Calu3 (cell line): ENCODE measurements at regions not wholly inside any gene's neighbourhood (a gene's known extent, or its start where the extent isn't known, plus 50 kb on each side); places are given as distances from the start of the nearest gene placed in this dataset.

ENCODE experiments used
- BruUV-seq: library from RNA; stranded (reverse); fragments of 400-500 nt; replicated peaks from 2 replicates; lab custom pipeline; 2021; lab: Mats Ljungman, UMichigan
- CTCF ChIA-PET: fragments of 300-600 bp; sonication (Branson Sonifier 250); formaldehyde crosslinking; loops from one replicate; lab custom pipeline; 2022; ENCODE audit warnings: antibody characterized with exemption; lab: Charles Lee
- DNase-seq: peaks from one replicate; pipeline ENCODE4 v3.0.0; 2022
- H3K27ac Mint-ChIP-seq: one replicate; pipeline ENCODE4 v1.8.0; 2022; ENCODE audit warnings: mixed read lengths; ENCODE audit not compliant: unreplicated experiment
- H3K27me3 Mint-ChIP-seq: one replicate; pipeline ENCODE4 v1.8.0; 2022; ENCODE audit warnings: mixed read lengths; ENCODE audit not compliant: unreplicated experiment
- H3K36me3 Mint-ChIP-seq: one replicate; pipeline ENCODE4 v1.8.0; 2022; ENCODE audit warnings: mild to moderate bottlenecking, moderate library complexity, mixed read lengths; ENCODE audit not compliant: insufficient read depth, unreplicated experiment
- H3K4me1 Mint-ChIP-seq: one replicate; pipeline ENCODE4 v1.8.0; 2022; ENCODE audit warnings: mild to moderate bottlenecking, low read depth, mixed read lengths; ENCODE audit not compliant: unreplicated experiment
- H3K4me3 Mint-ChIP-seq: one replicate; pipeline ENCODE4 v1.8.0; 2022; ENCODE audit warnings: mild to moderate bottlenecking, low read depth, moderate library complexity, mixed read lengths; ENCODE audit not compliant: unreplicated experiment
- H3K9me3 Mint-ChIP-seq: one replicate; pipeline ENCODE4 v1.8.0; 2022; ENCODE audit warnings: low read depth, mixed read lengths; ENCODE audit not compliant: unreplicated experiment
- intact Hi-C: fragments of 100-400 bp; cut with micrococcal nuclease; formaldehyde crosslinking; loops from one replicate; pipeline ENCODE4 v1.10.0; 2022; ENCODE audit not compliant: unreplicated experiment
- TF ChIP-seq, protein P1 (sequence below): fragments of 200-600 bp; IDR thresholded peaks from one replicate; pipeline ENCODE4 v1.8.0; 2022; ENCODE audit warnings: antibody characterized with exemption; ENCODE audit not compliant: unreplicated experiment

DNA sequence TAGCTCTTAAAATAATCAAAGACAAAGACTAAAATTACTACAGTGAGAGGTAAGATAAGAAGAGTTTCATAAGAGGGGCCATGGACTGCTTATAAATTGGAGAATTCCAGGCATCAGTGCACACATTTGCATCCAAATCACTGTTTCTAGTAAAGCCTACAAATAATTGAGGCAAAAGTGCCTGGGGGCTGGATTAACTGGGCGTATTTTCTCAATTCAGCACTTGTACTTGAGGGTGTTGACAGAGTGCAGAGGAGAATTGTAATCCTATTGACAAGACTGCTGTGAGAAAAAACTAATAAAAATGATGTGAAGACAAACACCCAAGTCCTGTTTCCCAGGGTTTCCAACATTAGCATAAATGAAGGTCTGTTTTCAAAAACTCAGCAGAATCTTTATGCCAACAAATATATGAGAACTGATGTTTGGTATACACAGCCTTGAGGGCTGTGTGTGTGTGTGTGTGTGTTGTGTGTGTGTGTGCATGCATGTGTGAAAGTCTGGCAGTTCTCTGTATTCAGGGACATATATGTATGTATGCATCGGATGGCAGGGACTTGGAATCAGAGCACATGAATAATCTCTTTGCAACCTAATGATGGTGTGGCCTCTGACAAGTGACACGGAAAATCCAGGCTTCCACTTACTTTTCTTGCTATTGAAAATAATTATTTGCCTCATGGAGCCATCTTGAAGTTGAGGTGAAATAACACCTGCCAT is 182.1 kb upstream of the CDC14C start:
- CTCF ChIA-PET = no interaction called here

GRCh38 chr7:48748081-48748833 is 176.1 kb upstream of the CDC14C start:
- Mint-ChIP-seq H3K9me3 (peaks cover 8% of the 10 kb centered on the region), H3K27me3 (no peaks in the 10 kb centered on the region), H3K4me1 (no peaks in the 10 kb centered on the region), H3K4me3 (no peak overlapping the region), H3K27ac (no peak overlapping the region), H3K36me3 (no peaks in the 10 kb centered on the region)
- no peak for DNase-seq
- TF ChIP-seq, protein P1, sequence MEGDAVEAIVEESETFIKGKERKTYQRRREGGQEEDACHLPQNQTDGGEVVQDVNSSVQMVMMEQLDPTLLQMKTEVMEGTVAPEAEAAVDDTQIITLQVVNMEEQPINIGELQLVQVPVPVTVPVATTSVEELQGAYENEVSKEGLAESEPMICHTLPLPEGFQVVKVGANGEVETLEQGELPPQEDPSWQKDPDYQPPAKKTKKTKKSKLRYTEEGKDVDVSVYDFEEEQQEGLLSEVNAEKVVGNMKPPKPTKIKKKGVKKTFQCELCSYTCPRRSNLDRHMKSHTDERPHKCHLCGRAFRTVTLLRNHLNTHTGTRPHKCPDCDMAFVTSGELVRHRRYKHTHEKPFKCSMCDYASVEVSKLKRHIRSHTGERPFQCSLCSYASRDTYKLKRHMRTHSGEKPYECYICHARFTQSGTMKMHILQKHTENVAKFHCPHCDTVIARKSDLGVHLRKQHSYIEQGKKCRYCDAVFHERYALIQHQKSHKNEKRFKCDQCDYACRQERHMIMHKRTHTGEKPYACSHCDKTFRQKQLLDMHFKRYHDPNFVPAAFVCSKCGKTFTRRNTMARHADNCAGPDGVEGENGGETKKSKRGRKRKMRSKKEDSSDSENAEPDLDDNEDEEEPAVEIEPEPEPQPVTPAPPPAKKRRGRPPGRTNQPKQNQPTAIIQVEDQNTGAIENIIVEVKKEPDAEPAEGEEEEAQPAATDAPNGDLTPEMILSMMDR = no peak
- intact Hi-C loops = no loop called here
- no TSS peak for BruUV-seq
- CTCF ChIA-PET = no interaction called here

More for the DNA sequence above, 182.1 kb upstream of the CDC14C start:
- Mint-ChIP-seq H3K36me3 (no peaks in the 10 kb centered on the region), H3K27me3 (no peaks in the 10 kb centered on the region), H3K9me3 (peaks cover 22% of the 10 kb centered on the region), H3K4me3 (no peak overlapping the region), H3K4me1 (no peaks in the 10 kb centered on the region), H3K27ac (no peak overlapping the region)
- BruUV-seq = no TSS peak
- DNase-seq = no peak
- intact Hi-C loops = no loop called here
- TF ChIP-seq, protein P1 = no peak

- intact Hi-C loops = no loop called here
- Mint-ChIP-seq H3K27me3 (no peaks in the 10 kb centered on the region), H3K27ac (no peak overlapping the region), H3K36me3 (no peaks in the 10 kb centered on the region), H3K9me3 (peaks cover 3% of the 10 kb centered on the region), H3K4me1 (no peaks in the 10 kb centered on the region), H3K4me3 (no peak overlapping the region)
- CTCF ChIA-PET = no interaction called here
- BruUV-seq = no TSS peak
- TF ChIP-seq, protein P1 = no peak
- DNase-seq = no peak
These were observed 169.2 kb upstream of the CDC14C start for GRCh38 chr7:48755061-48755555.

GRCh38 chr7:48759431-48760080 is 164.8 kb upstream of the CDC14C start:
- no peaks in the 10 kb centered on the region for H3K4me1 Mint-ChIP-seq
- no peaks in the 10 kb centered on the region for H3K27me3 Mint-ChIP-seq
- intact Hi-C loops = no loop called here
- H3K4me3 Mint-ChIP-seq = no peak overlapping the region
- CTCF ChIA-PET = no interaction called here
- TF ChIP-seq, protein P1 = no peak
- H3K9me3 Mint-ChIP-seq = peaks cover 6% of the 10 kb centered on the region
- no TSS peak for BruUV-seq
- no peak for DNase-seq
- H3K36me3 Mint-ChIP-seq = no peaks in the 10 kb centered on the region
- H3K27ac Mint-ChIP-seq = no peak overlapping the region
